Adrenal gland (tissue), 9 donors: ENCODE measurements at regions not wholly inside any gene's neighbourhood (a gene's known extent, or its start where the extent isn't known, plus 50 kb on each side); places are given as distances from the start of the nearest gene placed in this dataset.

ENCODE experiments used
- DNase-seq, 7 donors: peaks; one replicate each; pipeline ENCODE4 v3.0.0-alpha.2; 2019 to 2020
- H3K27ac ChIP-seq, 5 donors: fragments of 200-600 bp; sonication (generic) in 4 of 5; 1 replicate in 3 of 5; 2 replicates in 2 of 5; pipeline versions ENCODE4 v1.5.1 to v1.8.0; 2016 to 2020; ENCODE audit warnings: mild to moderate bottlenecking in 1 of 5
- H3K27me3 ChIP-seq: fragments of 200-600 bp; 2 replicates; pipeline ENCODE4 v1.8.0; 2021
- H3K36me3 ChIP-seq, 2 donors: fragments of 200-600 bp; replicated peaks in 1 of 2; 1 replicate in 1 of 2; 2 replicates in 1 of 2; pipeline versions ENCODE4 v1.5.1 to v1.8.0; 2018 to 2022
- H3K4me1 ChIP-seq, 2 donors: fragments of 200-600 bp; replicated peaks in 1 of 2; 1 replicate in 1 of 2; 2 replicates in 1 of 2; pipeline versions ENCODE4 v1.5.1 to v1.8.0; 2018 to 2021
- H3K4me3 ChIP-seq, 4 donors: fragments of 200-600 bp; sonication (generic) in 3 of 4; one replicate each; pipeline ENCODE4 v1.5.1; 2016 to 2018
- H3K9me3 ChIP-seq, 3 donors: fragments of 200-600 bp; sonication (generic) in 1 of 3; replicated peaks in 1 of 3; 1 replicate in 2 of 3; 2 replicates in 1 of 3; pipeline versions ENCODE4 v1.5.1 to v1.8.0; 2016 to 2021
- POLR2A ChIP-seq, 2 donors: fragments of 450-650 bp; IDR thresholded peaks; one replicate each; pipeline ENCODE4 v1.6.1; 2017; ENCODE audit warnings: antibody characterized with exemption in 2 of 2, mild to moderate bottlenecking in 2 of 2, moderate library complexity in 1 of 2
- WGBS, 4 donors: extraction: QIAGEN DNeasy Blood & Tissue Kit in 2 of 4; methylation state at CpG; one replicate each; pipeline versions ENCODE4 v1.1.5 to v1.1.7; 2013 to 2017; 5-methylcytosine and 5-hydroxymethylcytosine counted together
- intact Hi-C, 2 donors: fragments of 100-400 bp; cut with DNase I; formaldehyde crosslinking; loops; one replicate each; pipeline versions ENCODE4 v1.14.1 to v1.15.0; 2022 to 2023
- TF ChIP-seq, protein P1 (sequence below), 6 experiments: fragments of 450-650 bp in 4 of 6; fragments of 200-600 bp in 2 of 6; sonication (generic) in 1 of 6; IDR thresholded peaks; 1 replicate in 5 of 6; 2 replicates in 1 of 6; pipeline versions ENCODE4 v1.5.1 to v1.8.0; 2016 to 2021; ENCODE audit warnings: antibody characterized with exemption in 6 of 6, mild to moderate bottlenecking in 2 of 6, moderate library complexity in 1 of 6
- donor health status: healthy with polysubstance abuse.
- donor health status: Bipolar disorder and iron deficiency.
- donor health status: DM: yes; HTN: yes; CAD: no.
- donor health status: DM: no; HTN: no; CAD: no.
- donor health status: DM: no; HTN: no; CAD: no.

DNA sequence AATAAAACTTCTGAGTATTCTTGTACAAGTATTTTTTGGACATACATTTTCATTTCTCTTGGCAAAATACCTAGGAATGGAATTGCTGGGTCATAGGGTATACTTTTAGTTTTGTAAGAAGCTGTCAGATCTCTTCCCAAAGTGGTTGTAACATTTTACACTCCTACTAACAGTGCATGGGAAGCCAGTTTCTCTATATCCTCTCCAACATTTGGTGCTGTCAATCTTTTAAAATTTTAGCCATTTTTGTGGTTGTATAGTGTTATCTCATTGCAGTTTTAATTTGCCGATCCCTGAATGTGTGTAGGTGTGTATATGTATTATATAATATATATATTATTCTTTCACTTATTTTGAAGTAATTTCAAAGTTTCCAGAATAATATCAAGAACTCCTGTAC, 63.1 kb upstream of the TMEM178A start:
- TF ChIP-seq, protein P1, sequence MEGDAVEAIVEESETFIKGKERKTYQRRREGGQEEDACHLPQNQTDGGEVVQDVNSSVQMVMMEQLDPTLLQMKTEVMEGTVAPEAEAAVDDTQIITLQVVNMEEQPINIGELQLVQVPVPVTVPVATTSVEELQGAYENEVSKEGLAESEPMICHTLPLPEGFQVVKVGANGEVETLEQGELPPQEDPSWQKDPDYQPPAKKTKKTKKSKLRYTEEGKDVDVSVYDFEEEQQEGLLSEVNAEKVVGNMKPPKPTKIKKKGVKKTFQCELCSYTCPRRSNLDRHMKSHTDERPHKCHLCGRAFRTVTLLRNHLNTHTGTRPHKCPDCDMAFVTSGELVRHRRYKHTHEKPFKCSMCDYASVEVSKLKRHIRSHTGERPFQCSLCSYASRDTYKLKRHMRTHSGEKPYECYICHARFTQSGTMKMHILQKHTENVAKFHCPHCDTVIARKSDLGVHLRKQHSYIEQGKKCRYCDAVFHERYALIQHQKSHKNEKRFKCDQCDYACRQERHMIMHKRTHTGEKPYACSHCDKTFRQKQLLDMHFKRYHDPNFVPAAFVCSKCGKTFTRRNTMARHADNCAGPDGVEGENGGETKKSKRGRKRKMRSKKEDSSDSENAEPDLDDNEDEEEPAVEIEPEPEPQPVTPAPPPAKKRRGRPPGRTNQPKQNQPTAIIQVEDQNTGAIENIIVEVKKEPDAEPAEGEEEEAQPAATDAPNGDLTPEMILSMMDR (IDR thresholded peaks at IDR 0.05): no peak
- no peak for TF ChIP-seq POLR2A (IDR thresholded peaks at IDR 0.05)
- Histone ChIP-seq H3K4me3 (no peak overlapping the region), H3K36me3 (no peaks in the 10 kb centered on the region), H3K4me1 (no peaks in the 10 kb centered on the region), H3K27me3 (no peaks in the 10 kb centered on the region), H3K27ac (no peak overlapping the region), H3K9me3 (no peaks in the 10 kb centered on the region)
- 93 to 100% (median 95%) methylated on average over 1 of the region's 1 CpG for WGBS, 4 donors
- intact Hi-C loops: no loop called here
- DNase-seq: no peak

DNA sequence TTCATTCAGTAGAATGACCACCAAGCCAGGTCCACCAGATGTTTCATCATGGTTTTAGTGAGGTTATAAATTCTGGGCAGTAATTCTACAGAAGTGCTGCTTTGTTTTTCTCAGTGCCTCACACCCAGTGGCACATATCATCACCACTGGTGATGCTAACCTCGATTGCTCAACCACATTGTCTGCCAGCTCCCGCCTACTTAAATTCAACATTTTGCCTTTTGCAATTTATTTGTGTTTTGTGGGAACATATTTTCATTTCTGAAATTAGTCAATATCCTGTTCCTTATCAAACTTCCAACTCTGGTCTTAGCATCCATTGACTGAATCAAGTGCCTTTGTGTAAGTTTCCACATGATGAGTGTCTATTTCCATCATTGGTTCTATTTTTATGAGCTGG, 62.3 kb upstream of the TMEM178A start:
- Histone ChIP-seq H3K27me3 (no peaks in the 10 kb centered on the region), H3K9me3 (no peaks in the 10 kb centered on the region), H3K4me1 (no peaks in the 10 kb centered on the region), H3K27ac (no peak overlapping the region), H3K36me3 (no peaks in the 10 kb centered on the region), H3K4me3 (no peak overlapping the region)
- TF ChIP-seq POLR2A (IDR thresholded peaks at IDR 0.05): no peak
- TF ChIP-seq, protein P1 (IDR thresholded peaks at IDR 0.05): no peak
- no peak for DNase-seq
- intact Hi-C loops: no loop called here
- WGBS, 4 donors: 32 to 41% (median 38%) methylated on average over 2 of the region's 2 CpGs

DNA sequence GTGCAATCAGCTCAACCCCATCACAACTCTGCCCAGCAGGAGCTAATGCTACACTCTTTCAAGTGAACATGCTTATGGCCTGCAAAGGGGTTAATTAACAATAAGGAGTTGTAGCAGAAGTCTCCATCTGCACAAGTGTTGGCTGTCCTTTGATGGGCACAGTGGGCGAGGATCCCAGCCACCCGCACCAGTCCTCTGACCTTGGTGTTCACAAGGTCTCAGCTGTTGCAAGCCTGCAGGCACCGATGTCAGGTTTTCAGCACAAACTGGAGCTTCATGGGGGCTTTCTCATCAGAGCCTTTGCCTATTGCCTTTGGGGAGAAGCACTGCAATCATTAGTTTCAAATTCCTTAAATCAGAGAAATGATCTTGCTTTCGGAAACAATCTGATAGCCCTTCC, 60.9 kb upstream of the TMEM178A start:
- Histone ChIP-seq H3K4me3 (no peak overlapping the region), H3K9me3 (no peaks in the 10 kb centered on the region), H3K4me1 (no peaks in the 10 kb centered on the region), H3K36me3 (no peaks in the 10 kb centered on the region), H3K27ac (no peak overlapping the region), H3K27me3 (no peaks in the 10 kb centered on the region)
- DNase-seq: peak in 1 of 7 donors; percentile 23
- intact Hi-C loops: no loop called here
- TF ChIP-seq POLR2A (IDR thresholded peaks at IDR 0.05): no peak
- TF ChIP-seq, protein P1 (IDR thresholded peaks at IDR 0.05): no peak
- WGBS, 4 donors: 40 to 62% (median 55%) methylated on average over 4 of the region's 4 CpGs; no CpG with 5 or more reads in 1 of the 4 donors

DNA sequence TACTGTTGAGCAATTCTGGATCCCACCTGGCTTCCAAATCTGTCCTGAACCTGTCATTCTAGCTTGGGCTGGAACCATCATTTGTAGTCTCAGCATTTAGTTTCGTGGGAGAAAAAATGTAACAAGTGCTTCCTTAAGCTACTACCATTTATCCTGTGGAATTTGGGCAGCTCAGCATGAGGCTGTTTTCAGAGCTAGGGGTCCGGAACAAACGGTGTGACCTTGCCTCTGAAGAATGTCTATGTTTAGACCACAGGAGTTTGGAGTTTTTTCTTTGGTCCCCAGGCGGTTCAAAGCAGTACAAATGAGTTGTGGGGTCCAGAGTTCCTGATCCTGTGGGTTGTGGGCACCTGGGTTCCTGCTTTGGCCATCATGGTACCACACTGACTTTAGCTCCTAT, 59.1 kb upstream of the TMEM178A start:
- 85 to 89% (median 86%) methylated on average over 4 of the region's 4 CpGs for WGBS, 4 donors
- H3K36me3 ChIP-seq: no peaks in the 10 kb centered on the region
- H3K4me3 ChIP-seq: no peak overlapping the region
- TF ChIP-seq, protein P1 (IDR thresholded peaks at IDR 0.05): no peak
- TF ChIP-seq POLR2A (IDR thresholded peaks at IDR 0.05): no peak
- intact Hi-C loops: no loop called here
- no peaks in the 10 kb centered on the region for H3K9me3 ChIP-seq
- H3K27ac ChIP-seq: no peak overlapping the region
- no peaks in the 10 kb centered on the region for H3K27me3 ChIP-seq
- H3K4me1 ChIP-seq: no peaks in the 10 kb centered on the region
- DNase-seq: no peak
